ENCODE measurements at regions not wholly inside any gene's neighbourhood (a gene's known extent, or its start where the extent isn't known, plus 50 kb on each side); places are given as distances from the start of the nearest gene placed in this dataset.

DNA sequence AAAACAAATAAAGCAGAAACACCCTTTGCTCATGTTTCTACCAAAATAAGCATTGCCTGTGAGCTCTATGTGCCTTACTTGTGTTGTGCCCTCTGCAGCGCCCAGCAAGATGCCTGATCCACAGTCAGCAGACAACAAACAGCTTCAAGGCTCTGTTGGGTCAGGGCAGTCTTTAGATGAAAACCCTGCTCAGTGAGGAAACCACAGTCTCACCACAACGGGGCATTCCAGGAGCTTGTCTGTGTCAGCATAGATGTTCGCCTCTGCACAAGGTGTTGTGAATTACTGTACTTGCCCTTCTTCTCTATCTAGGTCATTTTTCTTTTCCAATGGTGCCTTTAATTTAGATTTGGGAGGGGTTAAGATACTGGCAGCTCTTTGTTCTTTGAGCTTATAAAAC lies 251.9 kb downstream of the COL4A1 start:
- no peak overlapping the region for H4K91ac ChIP-seq (replicated peaks; ENCODE audit: insufficient read length, low read length)
- H3K14ac ChIP-seq (ENCODE audit: insufficient read length) = no peak overlapping the region
- no peak overlapping the region for H3K23ac ChIP-seq (ENCODE audit: insufficient read length)
- H3K9ac ChIP-seq (replicated peaks in 1 of 4; ENCODE audit: extremely low read depth in 1 of 4, low read depth in 3 of 4, low read length in 3 of 4) = no peak overlapping the region
- no peak overlapping the region for H3K27ac ChIP-seq (ENCODE audit: low read depth, low read length)
- H3K4me3 ChIP-seq (ENCODE audit: extremely low read depth in 1 of 4, insufficient read depth in 2 of 4, low read depth in 3 of 4, low read length in 4 of 4) = no peak overlapping the region
- no peak overlapping the region for H2AFZ ChIP-seq (ENCODE audit: low read length)
- H3K23me2 ChIP-seq (ENCODE audit: low read depth, low read length) = no peaks in the 10 kb centered on the region
- no peak overlapping the region for H2BK120ac ChIP-seq (replicated peaks; ENCODE audit: low read depth, low read length)
- H3K79me1 ChIP-seq (ENCODE audit: low read depth, low read length) = no peaks in the 10 kb centered on the region
- H4K20me1 ChIP-seq (replicated peaks in 1 of 2; ENCODE audit: control insufficient read depth in 1 of 2, insufficient read depth in 2 of 2, low read length in 2 of 2) = no peaks in the 10 kb centered on the region
- no peak overlapping the region for H2BK5ac ChIP-seq (ENCODE audit: low read depth, low read length)
- H4K8ac ChIP-seq (ENCODE audit: extremely low read depth, insufficient read depth, low read length) = no peak overlapping the region
- H3K9me3 ChIP-seq (ENCODE audit: insufficient read depth in 2 of 2, low read depth in 1 of 2, low read length in 1 of 2) = no peaks in the 10 kb centered on the region
- H2BK12ac ChIP-seq (ENCODE audit: low read depth, low read length) = no peak overlapping the region
- ChIA-PET CTCF (ENCODE audit: partially characterized antibody) (interaction anchor here (1.2 to 1.4 kb wide), 2 partner anchors 8 to 55 kb away, joined by 3 to 6 read pairs; no protein-coding TSS in a partner anchor), POLR2A (ENCODE audit: partially characterized antibody) (no interaction called here)
- H2BK20ac ChIP-seq (ENCODE audit: low read length) = no peak overlapping the region
- H3K79me2 ChIP-seq (ENCODE audit: control insufficient read depth in 1 of 2, insufficient read depth in 2 of 2, low read length in 2 of 2) = no peaks in the 10 kb centered on the region
- H3K4ac ChIP-seq (replicated peaks; ENCODE audit: insufficient read length, low read depth, low read length) = no peak overlapping the region
- H3K36me3 ChIP-seq (ENCODE audit: control insufficient read depth in 2 of 4, insufficient read depth in 4 of 4, low read length in 3 of 4) = no peaks in the 10 kb centered on the region
- H2AK5ac ChIP-seq (ENCODE audit: low read depth, low read length) = no peak overlapping the region
- no peak overlapping the region for H3K4me2 ChIP-seq (ENCODE audit: insufficient read depth in 1 of 2, low read depth in 2 of 2, low read length in 2 of 2)
- H3K56ac ChIP-seq (replicated peaks; ENCODE audit: insufficient read length, low read depth, low read length) = no peak overlapping the region
- WGBS, 2 experiments (ENCODE audit: extremely low coverage in 1 of 2, insufficient coverage in 1 of 2, insufficient read length in 1 of 2, insufficient replicate concordance in 2 of 2, low coverage in 1 of 2, low lambda C conversion rate in 2 of 2, missing lambda C conversion rate in 1 of 2) = 93% methylated on average over 3 of the region's 3 CpGs; no CpG with 5 or more reads in 1 of the 2 experiments
- no peak for DNase-seq (ENCODE audit: low read depth in 1 of 2, low spot score in 2 of 2)
- H3K18ac ChIP-seq (ENCODE audit: extremely low read depth, low read length) = no peak overlapping the region
- FAIRE-seq = no peak
- H3K4me1 ChIP-seq (replicated peaks in 1 of 4; ENCODE audit: control insufficient read depth in 3 of 4, insufficient read depth in 4 of 4, low read length in 3 of 4) = no peaks in the 10 kb centered on the region
- H2BK15ac ChIP-seq (ENCODE audit: low read length) = no peak overlapping the region
- no peaks in the 10 kb centered on the region for H3K27me3 ChIP-seq (replicated peaks in 1 of 4; ENCODE audit: control insufficient read depth in 3 of 4, extremely low read depth in 1 of 4, insufficient read depth in 3 of 4, low read length in 3 of 4)
- no peak overlapping the region for H4K5ac ChIP-seq (ENCODE audit: insufficient read length, low read depth, low read length)
- TF ChIP-seq, protein P1, sequence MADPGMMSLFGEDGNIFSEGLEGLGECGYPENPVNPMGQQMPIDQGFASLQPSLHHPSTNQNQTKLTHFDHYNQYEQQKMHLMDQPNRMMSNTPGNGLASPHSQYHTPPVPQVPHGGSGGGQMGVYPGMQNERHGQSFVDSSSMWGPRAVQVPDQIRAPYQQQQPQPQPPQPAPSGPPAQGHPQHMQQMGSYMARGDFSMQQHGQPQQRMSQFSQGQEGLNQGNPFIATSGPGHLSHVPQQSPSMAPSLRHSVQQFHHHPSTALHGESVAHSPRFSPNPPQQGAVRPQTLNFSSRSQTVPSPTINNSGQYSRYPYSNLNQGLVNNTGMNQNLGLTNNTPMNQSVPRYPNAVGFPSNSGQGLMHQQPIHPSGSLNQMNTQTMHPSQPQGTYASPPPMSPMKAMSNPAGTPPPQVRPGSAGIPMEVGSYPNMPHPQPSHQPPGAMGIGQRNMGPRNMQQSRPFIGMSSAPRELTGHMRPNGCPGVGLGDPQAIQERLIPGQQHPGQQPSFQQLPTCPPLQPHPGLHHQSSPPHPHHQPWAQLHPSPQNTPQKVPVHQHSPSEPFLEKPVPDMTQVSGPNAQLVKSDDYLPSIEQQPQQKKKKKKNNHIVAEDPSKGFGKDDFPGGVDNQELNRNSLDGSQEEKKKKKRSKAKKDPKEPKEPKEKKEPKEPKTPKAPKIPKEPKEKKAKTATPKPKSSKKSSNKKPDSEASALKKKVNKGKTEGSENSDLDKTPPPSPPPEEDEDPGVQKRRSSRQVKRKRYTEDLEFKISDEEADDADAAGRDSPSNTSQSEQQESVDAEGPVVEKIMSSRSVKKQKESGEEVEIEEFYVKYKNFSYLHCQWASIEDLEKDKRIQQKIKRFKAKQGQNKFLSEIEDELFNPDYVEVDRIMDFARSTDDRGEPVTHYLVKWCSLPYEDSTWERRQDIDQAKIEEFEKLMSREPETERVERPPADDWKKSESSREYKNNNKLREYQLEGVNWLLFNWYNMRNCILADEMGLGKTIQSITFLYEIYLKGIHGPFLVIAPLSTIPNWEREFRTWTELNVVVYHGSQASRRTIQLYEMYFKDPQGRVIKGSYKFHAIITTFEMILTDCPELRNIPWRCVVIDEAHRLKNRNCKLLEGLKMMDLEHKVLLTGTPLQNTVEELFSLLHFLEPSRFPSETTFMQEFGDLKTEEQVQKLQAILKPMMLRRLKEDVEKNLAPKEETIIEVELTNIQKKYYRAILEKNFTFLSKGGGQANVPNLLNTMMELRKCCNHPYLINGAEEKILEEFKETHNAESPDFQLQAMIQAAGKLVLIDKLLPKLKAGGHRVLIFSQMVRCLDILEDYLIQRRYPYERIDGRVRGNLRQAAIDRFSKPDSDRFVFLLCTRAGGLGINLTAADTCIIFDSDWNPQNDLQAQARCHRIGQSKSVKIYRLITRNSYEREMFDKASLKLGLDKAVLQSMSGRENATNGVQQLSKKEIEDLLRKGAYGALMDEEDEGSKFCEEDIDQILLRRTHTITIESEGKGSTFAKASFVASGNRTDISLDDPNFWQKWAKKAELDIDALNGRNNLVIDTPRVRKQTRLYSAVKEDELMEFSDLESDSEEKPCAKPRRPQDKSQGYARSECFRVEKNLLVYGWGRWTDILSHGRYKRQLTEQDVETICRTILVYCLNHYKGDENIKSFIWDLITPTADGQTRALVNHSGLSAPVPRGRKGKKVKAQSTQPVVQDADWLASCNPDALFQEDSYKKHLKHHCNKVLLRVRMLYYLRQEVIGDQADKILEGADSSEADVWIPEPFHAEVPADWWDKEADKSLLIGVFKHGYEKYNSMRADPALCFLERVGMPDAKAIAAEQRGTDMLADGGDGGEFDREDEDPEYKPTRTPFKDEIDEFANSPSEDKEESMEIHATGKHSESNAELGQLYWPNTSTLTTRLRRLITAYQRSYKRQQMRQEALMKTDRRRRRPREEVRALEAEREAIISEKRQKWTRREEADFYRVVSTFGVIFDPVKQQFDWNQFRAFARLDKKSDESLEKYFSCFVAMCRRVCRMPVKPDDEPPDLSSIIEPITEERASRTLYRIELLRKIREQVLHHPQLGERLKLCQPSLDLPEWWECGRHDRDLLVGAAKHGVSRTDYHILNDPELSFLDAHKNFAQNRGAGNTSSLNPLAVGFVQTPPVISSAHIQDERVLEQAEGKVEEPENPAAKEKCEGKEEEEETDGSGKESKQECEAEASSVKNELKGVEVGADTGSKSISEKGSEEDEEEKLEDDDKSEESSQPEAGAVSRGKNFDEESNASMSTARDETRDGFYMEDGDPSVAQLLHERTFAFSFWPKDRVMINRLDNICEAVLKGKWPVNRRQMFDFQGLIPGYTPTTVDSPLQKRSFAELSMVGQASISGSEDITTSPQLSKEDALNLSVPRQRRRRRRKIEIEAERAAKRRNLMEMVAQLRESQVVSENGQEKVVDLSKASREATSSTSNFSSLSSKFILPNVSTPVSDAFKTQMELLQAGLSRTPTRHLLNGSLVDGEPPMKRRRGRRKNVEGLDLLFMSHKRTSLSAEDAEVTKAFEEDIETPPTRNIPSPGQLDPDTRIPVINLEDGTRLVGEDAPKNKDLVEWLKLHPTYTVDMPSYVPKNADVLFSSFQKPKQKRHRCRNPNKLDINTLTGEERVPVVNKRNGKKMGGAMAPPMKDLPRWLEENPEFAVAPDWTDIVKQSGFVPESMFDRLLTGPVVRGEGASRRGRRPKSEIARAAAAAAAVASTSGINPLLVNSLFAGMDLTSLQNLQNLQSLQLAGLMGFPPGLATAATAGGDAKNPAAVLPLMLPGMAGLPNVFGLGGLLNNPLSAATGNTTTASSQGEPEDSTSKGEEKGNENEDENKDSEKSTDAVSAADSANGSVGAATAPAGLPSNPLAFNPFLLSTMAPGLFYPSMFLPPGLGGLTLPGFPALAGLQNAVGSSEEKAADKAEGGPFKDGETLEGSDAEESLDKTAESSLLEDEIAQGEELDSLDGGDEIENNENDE (IDR thresholded peaks at IDR 0.05; ENCODE audit: insufficient replicate concordance, low read length) = no peak

Measured in H1 (cell line).